ENCODE measurements at regions not wholly inside any gene's neighbourhood (a gene's known extent, or its start where the extent isn't known, plus 50 kb on each side); places are given as distances from the start of the nearest gene placed in this dataset.

- DNase-seq, result no peak
Measured at GRCh38 chr20:58058421-58059259, 169.8 kb downstream of the ANKRD60 start.

- DNase-seq, result no peak
Measured at GRCh38 chr20:58056921-58057686, 171.3 kb downstream of the ANKRD60 start.

- no peak for DNase-seq
Measured at GRCh38 chr20:58056021-58056591, 172.3 kb downstream of the ANKRD60 start.

- DNase-seq, result no peak
Measured at GRCh38 chr20:58054780-58055373, 173.6 kb downstream of the ANKRD60 start.

- DNase-seq, result no peak
Measured at GRCh38 chr20:58054082-58054779, 174.2 kb downstream of the ANKRD60 start.

- DNase-seq, result no peak
Measured at GRCh38 chr20:58053391-58054055, 174.9 kb downstream of the ANKRD60 start.

GRCh38 chr20:58051367-58051766, 177.1 kb downstream of the ANKRD60 start:
- DNase-seq, result no peak

GRCh38 chr20:58048096-58048702, 180.3 kb downstream of the ANKRD60 start:
- peak in 1 of 2 experiments; percentile 8 for DNase-seq

- DNase-seq, result no peak
Measured at GRCh38 chr20:58046311-58046710, 182.1 kb downstream of the ANKRD60 start.

- no peak for DNase-seq
Measured at GRCh38 chr20:58045579-58045978, 182.9 kb downstream of the ANKRD60 start.

GRCh38 chr20:58044931-58045555, 183.4 kb downstream of the ANKRD60 start:
- no peak for DNase-seq

GRCh38 chr20:58044286-58044685, 184.2 kb downstream of the ANKRD60 start:
- no peak for DNase-seq

GRCh38 chr20:58043236-58044140, 185.0 kb downstream of the ANKRD60 start:
- DNase-seq, result no peak

- DNase-seq, result no peak
Measured at GRCh38 chr20:58042591-58042990, 185.9 kb downstream of the ANKRD60 start.

GRCh38 chr20:58040447-58041290, 187.8 kb downstream of the ANKRD60 start:
- DNase-seq, result no peak

GRCh38 chr20:58039274-58040092, 189.0 kb downstream of the ANKRD60 start:
- no peak for DNase-seq

- DNase-seq, result no peak
Measured at GRCh38 chr20:58038123-58038654, 190.3 kb downstream of the ANKRD60 start.

GRCh38 chr20:58037631-58038030, 190.8 kb downstream of the ANKRD60 start:
- no peak for DNase-seq
